ENCODE measurements at regions not wholly inside any gene's neighbourhood (a gene's known extent, or its start where the extent isn't known, plus 50 kb on each side); places are given as distances from the start of the nearest gene placed in this dataset.

DNA sequence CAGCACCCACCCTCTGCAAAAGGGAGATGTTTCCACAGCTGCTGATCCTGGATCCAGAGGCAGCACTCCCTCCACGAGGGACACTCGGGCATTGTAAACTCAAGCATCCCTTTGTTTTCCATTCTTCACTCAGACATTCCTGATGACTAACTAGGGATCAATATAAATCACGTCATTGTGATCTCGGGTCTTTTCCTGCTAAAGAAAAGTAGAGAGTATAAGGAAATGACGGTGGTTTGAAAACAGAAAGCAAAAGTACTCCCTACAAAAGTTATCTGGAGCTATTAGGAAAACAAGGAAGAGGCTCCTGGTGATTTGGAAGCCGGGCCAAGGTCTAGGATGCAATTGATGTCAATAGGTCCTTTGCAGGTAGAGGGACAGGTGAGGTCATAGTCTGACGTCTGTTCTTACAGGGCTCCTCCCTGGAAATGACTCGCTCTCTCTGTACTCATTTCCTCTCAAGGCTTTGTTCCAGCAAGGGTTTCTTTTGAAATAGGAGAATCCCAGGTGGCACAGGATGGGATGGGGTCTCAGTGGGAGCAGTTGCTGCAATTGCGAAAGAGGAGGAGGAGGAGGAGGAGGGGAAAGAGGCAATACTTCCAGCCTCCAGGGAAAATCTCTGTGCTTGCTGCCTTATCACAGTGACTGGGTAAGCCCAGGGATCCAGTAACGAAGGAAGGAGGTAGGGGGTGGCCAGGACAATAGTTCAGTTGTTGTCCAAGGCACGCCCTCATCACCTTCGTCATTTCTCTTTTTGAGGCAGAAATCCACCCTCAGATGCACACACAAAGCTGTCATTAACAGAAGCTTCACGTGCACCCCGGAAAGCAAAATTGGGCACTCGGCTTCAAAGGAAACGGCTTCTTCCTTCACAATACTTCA lies 222.8 kb downstream of the LY86 start:
- Mint-ChIP-seq H3K9me3 (no peaks in the 10 kb centered on the region), H3K27me3 (ENCODE audit: low read depth) (no peaks in the 10 kb centered on the region), H3K36me3 (no peaks in the 10 kb centered on the region), H3K27ac (peak overlapping the region; percentile 77), H3K4me3 (peak overlapping the region; percentile 37), H3K4me1 (peaks cover 11% of the 10 kb centered on the region)
- DNase-seq (ENCODE audit: low spot score in 2 of 2, unreplicated experiment in 2 of 2): no peak
- TF ChIP-seq, protein P1, sequence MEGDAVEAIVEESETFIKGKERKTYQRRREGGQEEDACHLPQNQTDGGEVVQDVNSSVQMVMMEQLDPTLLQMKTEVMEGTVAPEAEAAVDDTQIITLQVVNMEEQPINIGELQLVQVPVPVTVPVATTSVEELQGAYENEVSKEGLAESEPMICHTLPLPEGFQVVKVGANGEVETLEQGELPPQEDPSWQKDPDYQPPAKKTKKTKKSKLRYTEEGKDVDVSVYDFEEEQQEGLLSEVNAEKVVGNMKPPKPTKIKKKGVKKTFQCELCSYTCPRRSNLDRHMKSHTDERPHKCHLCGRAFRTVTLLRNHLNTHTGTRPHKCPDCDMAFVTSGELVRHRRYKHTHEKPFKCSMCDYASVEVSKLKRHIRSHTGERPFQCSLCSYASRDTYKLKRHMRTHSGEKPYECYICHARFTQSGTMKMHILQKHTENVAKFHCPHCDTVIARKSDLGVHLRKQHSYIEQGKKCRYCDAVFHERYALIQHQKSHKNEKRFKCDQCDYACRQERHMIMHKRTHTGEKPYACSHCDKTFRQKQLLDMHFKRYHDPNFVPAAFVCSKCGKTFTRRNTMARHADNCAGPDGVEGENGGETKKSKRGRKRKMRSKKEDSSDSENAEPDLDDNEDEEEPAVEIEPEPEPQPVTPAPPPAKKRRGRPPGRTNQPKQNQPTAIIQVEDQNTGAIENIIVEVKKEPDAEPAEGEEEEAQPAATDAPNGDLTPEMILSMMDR (IDR thresholded peaks at IDR 0.05; ENCODE audit: unreplicated experiment): no peak

DNA sequence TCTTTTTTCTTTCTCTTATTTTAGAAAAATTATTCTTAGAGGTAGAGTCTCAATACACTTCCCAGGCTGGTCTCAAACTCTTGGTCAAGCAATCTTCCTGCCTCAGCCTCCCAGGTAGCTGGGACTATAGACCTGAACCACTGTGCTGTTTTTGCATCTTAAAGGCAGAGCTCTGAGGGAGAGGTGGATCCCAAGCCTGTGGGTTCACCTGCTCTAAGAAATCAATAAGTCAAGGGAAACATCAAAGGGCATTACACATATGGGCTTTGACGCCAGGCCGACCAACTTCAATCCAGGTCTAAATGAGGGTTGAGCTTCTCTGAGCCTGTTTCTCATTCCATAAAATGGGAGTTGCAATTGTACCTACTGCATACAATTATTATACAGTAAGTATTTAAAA lies 223.9 kb downstream of the LY86 start:
- H3K27ac Mint-ChIP-seq: no peak overlapping the region
- H3K27me3 Mint-ChIP-seq (ENCODE audit: low read depth): no peaks in the 10 kb centered on the region
- DNase-seq (ENCODE audit: low spot score in 2 of 2, unreplicated experiment in 2 of 2): no peak
- H3K4me3 Mint-ChIP-seq: no peak overlapping the region
- H3K36me3 Mint-ChIP-seq: no peaks in the 10 kb centered on the region
- H3K9me3 Mint-ChIP-seq: no peaks in the 10 kb centered on the region
- peaks cover 11% of the 10 kb centered on the region for H3K4me1 Mint-ChIP-seq
- TF ChIP-seq, protein P1 (IDR thresholded peaks at IDR 0.05; ENCODE audit: unreplicated experiment): no peak

DNA sequence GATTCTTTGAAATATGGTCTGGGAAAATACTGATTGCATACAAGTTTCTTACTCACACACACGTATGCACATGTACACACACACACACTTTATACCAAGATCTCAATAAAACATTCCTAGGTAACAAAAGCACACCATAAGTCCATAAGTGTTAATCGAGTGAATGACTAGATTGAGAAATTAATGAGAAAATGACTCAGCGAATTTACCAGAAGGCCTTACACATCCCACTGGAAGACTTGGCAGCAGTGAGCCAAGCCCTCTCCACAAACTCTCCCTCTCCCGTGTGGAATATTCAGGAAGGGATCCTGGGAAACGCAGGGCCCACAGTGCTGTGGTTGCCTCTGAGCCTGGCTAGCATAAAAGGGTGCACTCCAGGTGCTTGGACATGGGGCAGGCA lies 227.2 kb downstream of the LY86 start:
- Mint-ChIP-seq H3K4me1 (peaks cover 16% of the 10 kb centered on the region), H3K9me3 (no peaks in the 10 kb centered on the region), H3K36me3 (no peaks in the 10 kb centered on the region), H3K27me3 (ENCODE audit: low read depth) (peaks cover 3% of the 10 kb centered on the region), H3K4me3 (no peak overlapping the region), H3K27ac (no peak overlapping the region)
- TF ChIP-seq, protein P1 (IDR thresholded peaks at IDR 0.05; ENCODE audit: unreplicated experiment): no peak
- DNase-seq (ENCODE audit: low spot score in 2 of 2, unreplicated experiment in 2 of 2): no peak

DNA sequence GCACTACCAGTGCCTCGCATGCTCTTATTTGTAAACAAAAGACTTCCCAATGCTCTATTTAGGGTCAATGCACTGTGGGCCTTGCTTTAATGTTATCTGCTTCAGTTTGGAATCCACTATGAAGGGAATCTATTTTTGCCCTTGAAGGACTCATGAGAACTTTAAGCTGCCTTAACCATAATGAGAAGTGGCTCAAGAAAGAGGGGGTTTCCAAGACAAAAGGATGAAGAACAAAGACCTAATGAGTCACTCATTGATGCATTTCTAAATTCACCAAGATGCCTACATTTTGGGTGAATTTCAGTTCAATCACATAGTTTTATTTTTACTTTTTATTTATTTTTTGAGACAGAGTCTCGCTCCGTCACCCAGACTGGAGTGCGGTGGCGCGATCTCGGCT lies 228.2 kb downstream of the LY86 start:
- peaks cover 4% of the 10 kb centered on the region for H3K27me3 Mint-ChIP-seq (ENCODE audit: low read depth)
- H3K9me3 Mint-ChIP-seq: no peaks in the 10 kb centered on the region
- no peak overlapping the region for H3K4me3 Mint-ChIP-seq
- DNase-seq (ENCODE audit: low spot score in 2 of 2, unreplicated experiment in 2 of 2): no peak
- no peak overlapping the region for H3K27ac Mint-ChIP-seq
- no peaks in the 10 kb centered on the region for H3K36me3 Mint-ChIP-seq
- H3K4me1 Mint-ChIP-seq: peaks cover 11% of the 10 kb centered on the region
- TF ChIP-seq, protein P1 (IDR thresholded peaks at IDR 0.05; ENCODE audit: unreplicated experiment): no peak

DNA sequence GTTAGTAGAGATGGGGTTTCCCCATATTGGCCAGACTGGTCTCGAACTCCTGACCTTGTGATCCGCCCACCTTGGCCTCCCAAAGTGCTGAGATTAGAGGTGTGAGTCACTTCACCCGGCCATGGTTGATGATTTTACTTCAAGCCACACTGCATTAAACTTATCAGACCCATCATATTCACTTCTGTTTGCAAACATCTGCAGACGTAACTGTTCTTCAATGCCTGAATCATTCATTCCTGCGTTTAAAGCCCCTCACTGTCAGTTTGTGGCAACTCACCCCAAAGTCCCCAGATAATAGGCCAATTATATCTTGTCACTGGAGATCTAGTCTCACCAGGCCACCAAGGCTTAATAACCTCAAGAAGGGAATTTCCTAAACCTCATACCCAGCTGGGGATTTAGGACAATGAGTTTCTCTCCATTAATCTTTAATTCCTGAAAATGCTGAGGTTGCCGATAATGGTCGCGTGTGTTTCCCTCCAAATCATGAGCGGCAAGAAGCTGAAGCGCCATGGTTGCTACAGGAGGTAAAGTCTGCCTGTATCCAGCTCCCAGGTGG lies 229.6 kb downstream of the LY86 start:
- no peak overlapping the region for H3K4me3 Mint-ChIP-seq
- peaks cover 6% of the 10 kb centered on the region for H3K27me3 Mint-ChIP-seq (ENCODE audit: low read depth)
- TF ChIP-seq, protein P1 (IDR thresholded peaks at IDR 0.05; ENCODE audit: unreplicated experiment): no peak
- H3K27ac Mint-ChIP-seq: no peak overlapping the region
- H3K9me3 Mint-ChIP-seq: no peaks in the 10 kb centered on the region
- peaks cover 8% of the 10 kb centered on the region for H3K4me1 Mint-ChIP-seq
- DNase-seq (ENCODE audit: low spot score in 2 of 2, unreplicated experiment in 2 of 2): no peak
- H3K36me3 Mint-ChIP-seq: no peaks in the 10 kb centered on the region
